Inflammatory macrophage (primary cell): ENCODE measurements at regions not wholly inside any gene's neighbourhood (a gene's known extent, or its start where the extent isn't known, plus 50 kb on each side); places are given as distances from the start of the nearest gene placed in this dataset.

Experiments used
- DNase-seq, 2 donors: peaks; one replicate each; pipeline ENCODE4 v3.0.0-alpha.2; 2020 to 2022

DNA sequence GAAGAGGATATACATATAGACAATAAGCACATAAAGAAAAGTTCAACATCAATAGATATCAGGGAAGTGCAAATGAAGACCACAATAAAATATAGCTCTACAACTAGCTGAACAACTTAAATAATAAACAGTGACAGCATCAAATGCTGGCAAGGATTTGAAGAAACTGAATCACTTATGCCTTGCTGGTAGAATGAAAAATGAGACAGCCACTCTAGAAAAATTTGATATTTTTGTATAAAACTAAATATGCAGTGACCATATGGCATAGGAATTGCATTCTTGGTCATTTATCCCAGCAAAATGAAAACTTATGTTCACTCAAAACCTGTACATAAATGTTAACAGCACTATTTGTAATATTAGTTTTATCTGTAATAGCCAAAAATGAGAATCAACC lies 1102.0 kb downstream of the C4orf33 start:
- no peak for DNase-seq

DNA sequence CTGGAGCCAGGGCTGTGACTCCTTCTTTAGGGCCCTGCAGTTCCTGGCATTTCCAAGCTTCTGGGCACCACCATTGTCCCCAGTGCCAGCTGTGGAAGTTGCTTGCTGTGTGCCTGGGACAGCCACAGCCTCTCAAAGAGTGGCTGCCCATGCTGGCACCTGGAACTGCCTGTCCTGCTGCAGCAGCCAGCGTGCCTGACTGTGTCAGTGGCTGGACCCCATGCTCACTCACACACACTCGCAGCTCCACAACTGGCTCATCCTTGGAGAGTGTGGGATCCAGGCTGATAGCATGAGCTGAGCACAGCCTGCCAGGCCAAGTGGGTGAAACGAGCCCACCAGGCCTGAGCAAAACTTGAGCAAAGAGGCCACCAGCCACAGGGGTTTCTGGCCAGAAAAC lies 1107.6 kb downstream of the C4orf33 start:
- DNase-seq: no peak

DNA sequence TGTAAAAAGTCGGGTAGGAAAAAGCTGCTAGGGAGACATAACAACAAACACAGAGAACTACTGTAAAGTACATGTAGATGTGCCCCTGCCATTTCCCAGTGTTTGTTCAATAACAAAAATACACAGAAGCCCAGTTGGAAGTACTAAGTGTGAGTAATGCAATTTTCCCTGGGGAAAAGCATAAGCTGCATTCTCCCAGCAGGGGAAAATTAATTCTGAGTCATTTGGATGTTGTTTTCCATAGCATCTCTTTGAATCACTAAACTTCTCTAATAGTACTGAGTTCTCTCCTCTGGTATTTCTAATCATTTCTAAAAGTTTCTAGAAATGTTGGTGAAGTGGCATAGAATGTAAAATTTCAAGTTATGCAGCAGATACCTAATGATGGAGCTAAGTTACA lies 1114.9 kb downstream of the C4orf33 start:
- no peak for DNase-seq

DNA sequence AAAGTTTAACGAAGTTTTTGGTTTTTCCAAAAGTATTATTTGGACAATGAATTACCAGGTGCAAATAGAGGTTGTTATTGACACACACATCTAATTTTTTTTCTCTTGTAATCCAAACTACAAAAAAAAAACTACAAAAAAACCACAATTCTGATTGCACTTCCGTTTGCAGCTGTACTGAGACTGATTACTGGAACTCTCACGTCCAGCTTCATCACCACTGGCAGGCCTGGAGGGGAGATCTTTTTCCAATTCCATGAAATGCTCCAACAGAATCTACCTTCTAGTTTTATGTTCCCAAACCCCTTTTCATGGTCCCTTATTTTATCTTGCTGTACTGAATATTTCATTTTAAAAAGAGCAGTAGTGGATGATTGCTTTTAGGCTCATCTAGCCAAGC lies 1118.3 kb downstream of the C4orf33 start:
- no peak for DNase-seq

DNA sequence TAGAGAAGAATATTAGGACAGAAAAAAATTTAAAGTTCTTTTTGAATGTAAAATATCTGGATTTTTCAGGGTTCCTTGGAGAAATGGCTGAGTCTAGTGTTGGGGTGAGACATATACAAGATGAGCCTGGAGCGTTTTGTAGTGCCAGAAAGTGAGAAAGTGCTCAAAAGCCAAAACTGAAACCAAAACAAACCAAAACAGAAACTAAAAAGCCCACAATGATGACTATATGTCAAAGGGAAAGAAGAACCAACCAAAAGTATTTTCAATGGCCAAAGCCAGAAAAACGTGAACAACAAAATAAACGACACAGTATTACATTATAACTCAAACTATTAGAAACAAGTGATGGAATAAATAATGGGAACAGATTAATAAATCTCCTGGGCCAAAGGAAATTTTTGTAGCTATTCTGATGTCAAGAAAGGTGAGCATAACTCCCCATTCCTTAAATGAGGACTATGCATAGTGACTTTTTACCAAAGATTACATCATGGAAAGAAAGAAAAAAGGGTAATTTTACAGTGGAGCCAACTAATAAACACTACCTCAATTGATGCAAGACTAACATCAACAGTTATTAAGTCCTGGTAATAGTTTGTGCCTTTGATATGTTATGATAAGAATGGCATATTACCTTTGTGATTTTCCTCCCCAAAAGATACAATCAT lies 1137.6 kb downstream of the C4orf33 start:
- DNase-seq: no peak

DNA sequence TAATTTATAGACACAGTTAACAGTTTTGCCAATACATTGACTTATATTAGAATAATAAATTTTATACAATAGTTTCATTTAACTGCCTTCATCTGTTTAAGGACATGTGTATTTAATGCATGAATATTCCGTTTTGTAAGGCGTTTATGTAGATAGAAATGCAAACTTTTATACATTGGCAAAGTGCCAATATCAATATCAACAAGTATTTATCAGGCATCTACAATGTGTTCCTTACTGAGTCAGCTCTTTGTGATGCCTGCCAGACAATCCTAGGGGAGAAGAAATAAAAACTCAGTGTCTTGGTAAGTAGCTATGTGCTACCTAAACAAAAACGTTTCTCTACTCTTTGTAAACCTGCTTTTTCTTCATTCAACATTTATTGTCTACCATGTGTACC lies 1142.2 kb downstream of the C4orf33 start:
- no peak for DNase-seq

DNA sequence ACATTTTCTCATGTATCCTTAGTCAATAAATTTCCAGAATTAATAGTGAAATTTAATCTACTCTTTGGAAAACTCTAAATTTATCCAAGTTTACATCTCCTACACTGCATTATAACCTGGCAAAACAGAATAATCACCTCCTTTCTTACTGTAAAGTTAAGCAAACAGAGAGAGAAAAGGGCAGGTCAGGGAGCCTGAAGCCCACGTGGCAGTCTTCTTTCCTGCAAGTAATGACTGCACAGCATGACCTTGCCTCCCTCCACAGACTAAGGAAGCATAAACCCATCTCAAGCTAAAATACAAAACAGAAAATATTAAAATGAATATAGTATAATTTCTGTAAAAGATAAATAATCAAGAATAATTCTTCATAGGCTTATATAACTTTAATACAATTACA lies 1153.0 kb downstream of the C4orf33 start:
- no peak for DNase-seq

DNA sequence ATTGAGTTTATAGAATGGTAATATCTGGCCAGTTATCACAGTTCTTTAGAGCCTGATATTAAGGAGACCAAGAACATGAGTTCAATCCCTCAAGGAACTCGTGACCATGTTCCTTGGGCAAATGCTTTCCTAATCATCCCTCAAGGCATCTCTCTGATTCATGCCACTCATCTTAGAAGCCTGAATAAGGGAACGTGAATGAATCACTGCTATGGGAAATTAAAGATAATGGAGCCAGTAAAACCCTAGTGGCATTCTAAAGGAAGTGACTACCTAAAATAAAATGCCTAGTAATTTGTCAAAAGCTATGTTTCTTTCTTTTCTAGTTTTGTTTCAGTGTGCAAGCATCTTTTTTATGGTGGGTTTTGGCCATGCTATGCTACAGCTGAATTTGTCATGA lies 1161.3 kb downstream of the C4orf33 start:
- no peak for DNase-seq

DNA sequence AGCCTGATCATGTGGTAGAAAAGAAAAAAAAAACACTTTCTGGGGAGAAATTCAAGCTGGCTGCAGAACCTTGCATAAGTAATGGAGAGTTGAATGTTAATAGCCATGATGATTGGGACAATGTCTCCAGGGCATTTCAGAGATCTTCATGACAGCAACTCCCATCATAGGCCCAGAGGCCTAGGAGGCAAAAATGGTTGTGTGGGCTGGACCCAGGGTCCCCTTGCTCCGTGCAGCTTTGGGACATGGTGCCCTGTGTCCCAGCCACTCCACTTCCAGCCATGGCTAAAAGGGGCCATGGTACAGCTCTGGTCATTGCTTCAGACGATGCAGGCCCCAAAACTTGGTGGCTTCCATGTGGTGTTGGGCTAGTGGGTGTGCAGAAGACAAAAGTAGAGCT lies 1170.9 kb downstream of the C4orf33 start:
- DNase-seq: no peak

DNA sequence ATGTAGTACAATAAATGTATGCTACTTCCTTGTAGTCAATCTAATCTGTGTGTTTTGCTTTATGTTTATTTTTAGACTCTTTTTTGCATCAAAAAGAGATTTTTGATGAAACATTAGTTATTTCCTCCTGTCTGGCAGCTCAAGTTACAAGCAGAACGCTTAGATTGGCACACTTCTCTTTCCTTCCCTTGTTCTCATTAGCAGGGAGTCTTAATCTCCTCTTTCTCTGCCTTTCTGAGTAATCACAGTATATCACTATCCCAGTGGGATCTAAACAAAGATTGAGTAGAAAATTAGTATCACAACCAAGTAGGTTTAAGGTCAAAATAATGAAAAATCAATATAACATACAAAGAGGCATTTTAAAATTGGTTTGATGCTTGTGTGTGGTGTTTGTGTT lies 1192.6 kb downstream of the C4orf33 start:
- DNase-seq: no peak

DNA sequence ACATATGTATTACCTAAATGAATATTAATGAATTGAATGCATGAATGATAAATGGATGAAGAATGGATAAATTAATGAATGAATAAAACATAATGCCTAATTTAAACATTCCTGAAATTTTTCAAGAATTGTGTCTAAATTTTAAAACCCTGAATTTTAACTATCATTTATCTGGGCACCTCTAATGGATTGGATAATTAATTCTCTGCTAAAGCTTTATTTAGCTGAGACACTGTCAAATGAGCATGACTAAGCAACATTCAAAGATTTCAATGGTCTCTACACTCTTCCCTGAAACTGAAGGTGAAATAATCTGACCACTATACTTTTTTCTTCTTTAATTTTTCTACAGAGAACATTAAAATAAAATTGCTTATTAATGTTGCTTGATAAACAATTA lies 1197.7 kb downstream of the C4orf33 start:
- no peak for DNase-seq

DNA sequence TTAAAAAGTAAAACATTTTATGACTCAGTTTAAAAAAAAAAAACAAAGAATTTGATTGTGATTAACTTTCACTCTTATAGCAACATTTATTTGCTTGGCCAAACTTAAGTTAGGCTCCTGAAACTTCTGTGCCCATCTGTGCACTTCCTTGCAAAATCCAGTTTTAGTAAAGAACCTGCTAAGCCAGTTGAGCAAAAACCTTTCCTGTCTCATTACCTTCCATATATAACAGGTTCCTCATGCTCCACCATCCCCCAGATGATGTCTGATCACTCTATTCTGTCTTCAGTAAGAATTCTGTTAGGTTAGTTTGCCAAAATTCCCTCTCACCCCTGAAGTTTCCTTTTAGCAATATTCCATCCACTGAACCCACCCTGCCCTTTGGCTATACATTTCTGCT lies 1200.5 kb downstream of the C4orf33 start:
- DNase-seq: no peak

DNA sequence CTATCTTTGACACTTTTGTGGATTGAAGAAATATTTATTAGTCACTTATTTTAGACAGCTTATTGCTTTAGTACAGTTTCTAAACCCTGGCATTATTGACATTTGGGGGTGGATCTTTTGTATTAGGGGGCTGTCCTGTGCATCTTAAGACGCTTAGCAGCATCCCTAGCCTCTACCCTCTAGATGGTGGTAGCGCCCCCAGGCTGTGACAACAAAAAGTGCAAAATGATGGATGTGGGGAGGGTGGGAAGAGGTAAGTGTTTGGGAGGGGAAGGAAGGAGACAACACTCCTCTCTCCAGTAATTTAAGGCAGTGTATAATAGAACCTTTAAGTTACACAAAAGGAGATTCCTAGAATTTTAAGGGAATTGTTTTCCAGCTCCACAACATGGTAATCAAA lies 1210.6 kb downstream of the C4orf33 start:
- no peak for DNase-seq

DNA sequence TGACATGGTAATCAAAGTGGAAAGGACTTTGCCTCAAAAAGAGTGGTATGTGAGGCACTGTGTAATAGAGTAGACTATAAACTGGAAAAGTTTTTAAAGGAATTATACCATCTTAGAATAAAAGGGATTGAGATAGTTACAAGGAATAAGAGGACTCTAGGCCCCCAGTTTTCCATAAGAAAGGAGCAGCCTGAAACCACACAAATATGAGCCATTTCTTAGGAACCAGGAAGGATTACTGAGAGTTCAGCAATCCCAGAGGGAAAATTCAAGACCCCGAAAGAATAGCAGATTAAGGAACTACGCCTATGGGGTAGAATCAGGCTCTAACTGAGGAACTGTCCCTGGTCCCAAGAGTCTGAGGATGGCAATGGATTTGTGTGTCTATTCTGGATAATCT lies 1213.3 kb downstream of the C4orf33 start:
- no peak for DNase-seq

DNA sequence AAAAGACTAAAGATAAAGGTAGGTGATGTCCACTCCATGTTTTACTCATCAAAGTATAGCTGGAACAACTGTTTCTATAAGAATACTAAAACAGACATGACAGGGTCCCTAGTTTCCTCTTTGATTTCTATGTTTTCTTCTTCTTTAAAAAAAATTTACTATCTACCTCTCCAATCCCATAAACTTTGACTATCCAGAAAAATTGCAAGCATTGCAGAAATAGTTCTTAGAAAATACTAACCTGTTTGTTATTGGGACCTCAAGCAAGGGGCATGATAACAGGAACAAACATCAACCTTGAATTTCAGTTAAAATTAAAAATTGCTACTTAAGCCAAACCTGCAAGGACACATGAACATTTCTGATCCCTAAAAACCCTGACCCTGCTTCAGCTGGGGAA lies 1226.5 kb downstream of the C4orf33 start:
- no peak for DNase-seq

DNA sequence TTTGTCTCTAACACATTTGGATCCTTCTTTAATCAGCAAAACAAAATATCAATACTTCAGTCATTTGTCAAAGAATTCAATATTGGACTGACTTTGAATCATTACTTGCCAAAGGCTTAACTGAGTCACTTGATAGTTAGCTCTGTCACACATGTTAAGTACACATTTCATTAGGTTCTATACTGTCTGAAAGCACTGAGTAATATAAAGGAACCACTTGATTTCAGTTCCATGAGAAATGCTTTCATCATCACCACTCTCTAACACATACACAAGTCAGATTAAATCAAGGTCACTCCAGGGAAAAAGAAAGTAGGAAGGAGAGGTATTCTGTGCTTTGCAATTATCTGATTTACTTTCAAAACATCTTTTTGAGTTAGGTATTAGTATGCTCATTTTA lies 1233.1 kb downstream of the C4orf33 start:
- DNase-seq: no peak

DNA sequence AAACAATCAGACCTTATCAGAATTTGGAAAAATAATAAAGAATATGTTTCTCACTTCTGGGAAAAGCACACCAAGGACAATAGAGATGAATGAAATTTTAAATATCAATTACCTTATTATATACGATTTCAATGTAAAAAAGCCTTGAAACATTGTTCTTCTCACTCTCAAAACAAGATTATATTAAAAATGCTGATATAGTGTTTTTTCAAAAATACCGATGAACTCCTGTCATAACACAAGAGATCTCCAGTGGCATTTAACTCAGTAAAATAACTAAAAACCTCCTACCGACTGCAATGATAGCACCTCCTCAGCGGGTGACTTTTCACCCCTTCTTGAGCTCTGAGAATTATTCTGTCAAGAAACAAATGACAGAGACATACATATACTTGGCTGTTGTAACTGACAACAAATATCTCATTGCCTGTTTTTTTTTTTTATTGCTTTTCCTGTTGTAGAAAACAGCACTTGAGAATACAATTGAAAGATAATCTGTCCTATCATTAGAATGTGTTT lies 1237.3 kb downstream of the C4orf33 start:
- DNase-seq: no peak

DNA sequence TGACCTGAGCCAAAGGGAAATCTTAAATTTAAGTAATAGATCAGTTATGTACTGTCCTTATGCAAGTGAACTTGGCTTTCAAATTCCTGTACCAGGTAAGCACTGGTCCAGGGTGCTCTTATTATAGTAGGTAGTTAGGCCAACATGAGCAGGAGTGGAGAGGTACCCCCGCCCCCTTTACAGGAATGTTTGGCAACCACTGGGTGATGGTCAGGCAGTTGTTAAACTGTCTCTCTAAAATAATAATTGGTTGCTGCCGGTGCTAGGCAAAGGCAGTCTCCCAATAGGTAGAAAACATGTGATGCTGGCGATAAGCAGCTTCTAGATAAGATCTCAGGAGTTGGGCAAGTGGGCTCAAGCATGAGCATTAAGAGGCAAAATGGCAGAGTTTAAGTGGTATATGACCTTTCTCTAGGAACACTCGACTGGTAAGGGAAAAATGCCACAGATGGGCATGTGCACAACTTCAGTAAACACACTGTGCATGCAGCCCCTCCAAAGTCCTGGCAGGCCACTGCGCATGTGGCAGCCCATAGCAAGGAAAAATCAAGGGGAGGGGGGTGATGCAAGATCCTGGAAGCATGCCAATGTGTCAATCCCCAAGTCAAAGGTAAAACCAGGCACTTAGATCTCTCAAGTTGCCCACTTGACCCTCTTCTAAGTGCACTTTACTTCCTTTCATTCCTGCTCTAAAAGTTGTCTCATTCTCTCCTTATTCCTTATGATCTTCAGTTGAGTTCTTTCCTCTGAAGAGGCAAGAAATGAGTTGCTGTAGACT lies 1239.7 kb downstream of the C4orf33 start:
- no peak for DNase-seq

DNA sequence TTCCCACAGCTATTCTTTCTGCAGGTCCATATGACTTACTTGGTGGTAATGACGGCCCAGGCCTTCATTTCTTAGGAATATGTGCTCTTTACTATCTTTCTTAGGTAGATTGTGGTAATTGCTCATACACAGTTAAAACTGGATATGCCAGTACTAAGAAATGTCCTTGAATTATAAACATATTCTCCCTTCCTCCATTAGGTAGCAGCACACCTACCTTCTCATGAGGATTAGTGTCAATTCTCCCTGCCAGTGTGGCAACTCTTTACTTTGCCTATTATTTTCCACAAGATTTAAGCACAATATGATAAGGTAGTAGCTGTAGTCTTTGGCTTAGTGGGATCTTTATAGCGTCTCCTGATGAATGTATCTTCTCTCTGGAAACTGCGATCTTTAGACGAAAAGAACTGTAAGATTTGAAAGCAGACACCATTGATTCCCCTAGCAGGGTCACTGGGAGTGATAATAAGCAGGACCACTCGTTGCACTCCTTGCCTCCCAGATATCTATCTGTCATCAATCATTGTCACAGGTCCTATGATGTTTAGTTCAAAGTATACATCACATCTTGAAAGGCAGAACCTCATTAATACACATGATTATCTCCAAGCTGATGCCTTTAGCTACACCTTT lies 1240.7 kb downstream of the C4orf33 start:
- no peak for DNase-seq

DNA sequence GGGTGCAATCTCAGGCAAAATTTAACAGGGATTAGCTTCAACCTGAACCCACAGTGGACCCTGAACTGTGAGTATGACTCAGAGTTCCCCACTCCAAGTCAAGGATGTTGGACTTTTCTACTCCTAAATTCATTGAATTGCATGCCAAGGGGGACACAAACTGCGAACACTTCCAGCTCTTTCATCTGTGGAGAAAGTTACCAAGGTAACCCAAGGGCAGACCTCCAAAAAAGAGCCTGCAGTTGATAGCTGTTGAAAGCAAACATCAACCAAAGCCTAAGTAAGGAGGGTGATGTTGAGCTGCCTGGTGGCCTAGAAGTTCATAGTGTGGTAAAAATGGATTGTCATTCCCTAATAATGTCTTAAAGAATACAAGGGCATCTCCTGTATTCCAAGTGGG lies 1242.9 kb downstream of the C4orf33 start:
- DNase-seq: no peak

DNA sequence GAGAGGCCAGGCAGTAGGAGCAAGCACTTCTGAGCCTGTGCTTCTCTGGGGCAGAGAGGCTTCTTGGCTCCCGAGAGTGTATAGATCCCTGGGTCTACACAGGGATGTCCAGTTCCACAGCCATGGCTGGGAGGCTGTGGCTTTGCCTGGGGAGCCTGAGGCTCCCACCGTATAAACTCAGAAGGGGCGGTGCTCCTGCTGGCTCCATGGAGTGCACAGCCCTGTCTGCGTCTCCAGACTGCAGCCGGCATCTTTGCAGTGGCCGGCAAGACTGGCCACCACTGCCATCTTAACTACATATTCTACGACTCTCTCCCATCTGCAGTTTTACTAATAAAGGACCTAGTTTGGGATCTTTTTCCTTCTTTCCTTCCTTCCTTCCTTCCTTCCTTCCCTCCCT lies 1253.8 kb downstream of the C4orf33 start:
- no peak for DNase-seq

DNA sequence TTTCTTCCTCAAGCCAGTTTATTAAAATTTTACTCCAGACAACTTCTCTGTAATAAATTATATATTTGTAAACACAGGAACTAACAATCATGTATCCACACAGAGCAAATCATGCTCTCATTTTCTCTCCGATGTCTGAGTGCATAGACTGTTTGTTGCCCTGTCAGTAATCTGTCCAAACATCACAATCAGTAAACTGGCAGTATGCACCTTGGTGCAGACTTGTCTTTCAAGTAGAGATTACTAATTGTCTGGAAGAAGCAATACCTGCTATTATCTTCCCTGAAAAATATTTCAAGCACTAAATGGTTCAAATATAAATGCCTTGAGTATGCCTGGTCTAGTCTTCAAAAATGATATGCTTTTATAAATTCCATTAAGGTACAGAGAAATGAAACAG lies 1260.9 kb downstream of the C4orf33 start:
- DNase-seq: no peak

DNA sequence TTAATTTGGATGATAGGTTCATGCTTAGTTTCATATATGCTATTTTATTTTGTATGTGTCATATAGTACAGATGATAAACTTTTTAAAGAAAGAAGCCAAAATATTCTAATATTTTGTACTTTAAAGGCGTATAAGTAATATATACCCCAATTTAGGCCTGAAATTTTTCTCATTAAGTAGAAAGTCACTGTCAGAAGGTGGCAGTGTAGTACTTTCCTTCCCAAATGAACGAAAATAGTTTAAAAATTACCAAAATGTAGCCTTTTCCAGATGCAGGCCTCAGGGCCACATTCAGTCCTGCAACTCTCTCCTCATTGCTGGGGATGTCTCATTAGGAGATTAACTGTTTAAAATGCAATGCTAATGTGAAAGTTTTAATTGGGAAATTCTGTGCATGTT lies 1263.6 kb downstream of the C4orf33 start:
- no peak for DNase-seq

DNA sequence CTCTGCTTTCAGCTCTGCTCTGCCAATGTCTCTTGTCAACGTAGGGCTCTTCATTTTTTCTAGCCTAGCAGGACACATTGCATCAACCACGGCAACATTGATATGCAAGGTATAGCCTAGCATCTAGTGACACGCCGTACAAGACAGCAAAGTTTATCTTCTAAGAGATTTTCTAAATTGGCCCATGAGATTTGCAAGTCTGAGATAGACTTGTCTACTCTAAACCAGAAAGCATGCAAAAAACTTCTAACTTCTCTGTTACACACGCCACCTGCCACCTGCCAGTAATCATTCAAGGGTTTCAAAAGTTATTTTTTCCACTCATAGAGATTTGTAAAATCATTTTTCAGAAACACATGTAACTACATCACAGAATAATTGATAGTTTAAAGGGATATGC lies 1265.7 kb downstream of the C4orf33 start:
- no peak for DNase-seq
